Tibial artery (tissue), 4 donors: ENCODE measurements at regions not wholly inside any gene's neighbourhood (a gene's known extent, or its start where the extent isn't known, plus 50 kb on each side); places are given as distances from the start of the nearest gene placed in this dataset.

Experiments used
- DNase-seq, 2 donors: peaks; one replicate each; pipeline ENCODE4 v3.0.0-alpha.2; 2019
- H3K27ac ChIP-seq, 2 donors: fragments of 200-600 bp; sonication (generic) in 1 of 2; 1 replicate in 1 of 2; 2 replicates in 1 of 2; pipeline ENCODE4 v1.5.1; 2018 to 2019; ENCODE audit warnings: mild to moderate bottlenecking in 1 of 2
- H3K27me3 ChIP-seq, 2 donors: fragments of 200-600 bp; sonication (generic) in 1 of 2; one replicate each; pipeline versions ENCODE4 v1.5.1 to v1.6.0; 2016 to 2019
- H3K36me3 ChIP-seq, 3 donors: fragments of 200-600 bp; sonication (generic) in 2 of 3; one replicate each; pipeline ENCODE4 v1.5.1; 2016 to 2019; ENCODE audit warnings: mild to moderate bottlenecking in 2 of 3
- H3K4me1 ChIP-seq, 4 donors: fragments of 200-600 bp; sonication (generic) in 2 of 4; 1 replicate in 3 of 4; 2 replicates in 1 of 4; pipeline ENCODE4 v1.5.1; 2016 to 2019
- H3K4me3 ChIP-seq, 2 donors: fragments of 200-600 bp; sonication (generic) in 1 of 2; 1 replicate in 1 of 2; 2 replicates in 1 of 2; pipeline ENCODE4 v1.5.1; 2018 to 2019; ENCODE audit warnings: mild to moderate bottlenecking in 2 of 2
- H3K9me3 ChIP-seq, 3 donors: fragments of 200-600 bp; sonication (generic) in 1 of 3; one replicate each; pipeline ENCODE4 v1.5.1; 2016 to 2019
- intact Hi-C: fragments of 100-400 bp; cut with DNase I; formaldehyde crosslinking; loops from one replicate; pipeline ENCODE4 v1.15.0; 2023; ENCODE audit warnings: low total_unique reads
- TF ChIP-seq, protein P1 (sequence below), 2 experiments: fragments of 200-600 bp in 1 of 2; fragments of 450-650 bp in 1 of 2; IDR thresholded peaks; one replicate each; pipeline ENCODE4 v1.5.1; 2017 to 2019; ENCODE audit warnings: antibody characterized with exemption in 2 of 2, mild to moderate bottlenecking in 1 of 2, moderate library complexity in 1 of 2

DNA sequence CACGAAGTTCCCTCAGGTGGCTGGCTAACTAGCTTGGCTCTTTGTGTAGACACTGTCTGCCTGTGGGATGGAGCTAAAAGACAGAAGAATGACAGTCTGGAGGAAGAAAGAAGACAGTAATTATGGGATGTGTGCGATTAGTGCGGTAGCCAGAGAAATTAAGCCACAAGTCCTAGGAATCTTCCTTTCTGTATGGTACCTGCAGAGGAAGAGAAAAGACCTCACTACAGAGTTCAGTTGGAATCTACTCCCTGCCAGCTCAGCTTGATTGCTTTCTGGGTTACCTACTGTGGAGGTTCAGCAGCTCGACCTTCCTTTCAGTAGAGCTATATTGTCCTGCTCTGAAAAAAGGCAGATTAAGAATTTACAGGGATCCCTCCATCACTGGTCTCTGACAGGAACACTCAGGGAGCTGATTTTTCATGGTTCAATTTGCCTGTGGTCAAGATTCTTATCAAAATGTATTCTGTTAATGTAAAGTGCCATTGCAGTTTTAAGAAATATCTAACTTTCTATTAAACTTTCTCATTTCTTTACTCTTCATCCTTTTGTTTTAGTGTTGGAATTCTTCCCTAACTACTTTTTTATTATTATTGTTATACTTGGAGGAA lies 187.2 kb downstream of the CENPW start:
- intact Hi-C loops, result no loop called here
- TF ChIP-seq, protein P1, sequence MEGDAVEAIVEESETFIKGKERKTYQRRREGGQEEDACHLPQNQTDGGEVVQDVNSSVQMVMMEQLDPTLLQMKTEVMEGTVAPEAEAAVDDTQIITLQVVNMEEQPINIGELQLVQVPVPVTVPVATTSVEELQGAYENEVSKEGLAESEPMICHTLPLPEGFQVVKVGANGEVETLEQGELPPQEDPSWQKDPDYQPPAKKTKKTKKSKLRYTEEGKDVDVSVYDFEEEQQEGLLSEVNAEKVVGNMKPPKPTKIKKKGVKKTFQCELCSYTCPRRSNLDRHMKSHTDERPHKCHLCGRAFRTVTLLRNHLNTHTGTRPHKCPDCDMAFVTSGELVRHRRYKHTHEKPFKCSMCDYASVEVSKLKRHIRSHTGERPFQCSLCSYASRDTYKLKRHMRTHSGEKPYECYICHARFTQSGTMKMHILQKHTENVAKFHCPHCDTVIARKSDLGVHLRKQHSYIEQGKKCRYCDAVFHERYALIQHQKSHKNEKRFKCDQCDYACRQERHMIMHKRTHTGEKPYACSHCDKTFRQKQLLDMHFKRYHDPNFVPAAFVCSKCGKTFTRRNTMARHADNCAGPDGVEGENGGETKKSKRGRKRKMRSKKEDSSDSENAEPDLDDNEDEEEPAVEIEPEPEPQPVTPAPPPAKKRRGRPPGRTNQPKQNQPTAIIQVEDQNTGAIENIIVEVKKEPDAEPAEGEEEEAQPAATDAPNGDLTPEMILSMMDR (IDR thresholded peaks at IDR 0.05), result no peak
- H3K36me3 ChIP-seq, result no peaks in the 10 kb centered on the region
- H3K27ac ChIP-seq, result no peak overlapping the region
- H3K27me3 ChIP-seq, result no peaks in the 10 kb centered on the region
- H3K4me1 ChIP-seq, result peaks cover 0 to 18% (median 0%) of the 10 kb centered on the region in 4 donors
- H3K4me3 ChIP-seq, result no peak overlapping the region
- no peaks in the 10 kb centered on the region for H3K9me3 ChIP-seq
- no peak for DNase-seq

DNA sequence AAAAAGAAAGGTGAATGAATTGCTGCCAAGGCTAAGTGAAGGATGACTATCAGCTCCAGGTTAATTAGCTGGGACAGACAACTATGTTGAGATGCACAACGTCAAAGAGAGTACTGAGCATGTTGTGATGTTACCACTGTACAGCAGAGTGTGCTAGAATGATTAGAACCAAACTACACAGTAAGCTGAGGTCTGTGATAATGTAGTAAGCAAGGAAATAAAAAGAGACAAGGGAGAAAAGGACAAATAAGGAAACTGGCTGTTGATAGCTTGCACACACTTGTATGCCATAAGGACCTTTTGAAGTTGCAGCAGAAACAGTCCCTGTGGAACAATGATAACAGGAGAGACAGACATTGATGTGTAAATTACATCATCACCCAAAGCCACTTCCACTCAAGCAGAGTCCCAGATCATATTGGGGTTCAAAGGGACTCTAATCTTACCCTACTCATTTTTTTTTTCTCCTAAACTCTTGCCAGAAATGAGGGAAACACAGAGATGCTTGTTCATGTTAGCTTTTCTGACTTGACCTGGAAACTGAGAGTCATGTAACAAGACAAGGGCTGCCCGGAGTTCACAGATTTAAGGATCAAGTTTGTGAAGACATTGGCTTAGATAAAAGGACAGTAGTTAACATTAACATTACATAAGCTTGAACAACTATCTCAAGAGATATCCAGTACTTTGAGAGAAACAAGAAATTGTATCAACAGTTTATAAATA lies 189.9 kb downstream of the CENPW start:
- DNase-seq, result no peak
- no peak overlapping the region for H3K4me3 ChIP-seq

DNA sequence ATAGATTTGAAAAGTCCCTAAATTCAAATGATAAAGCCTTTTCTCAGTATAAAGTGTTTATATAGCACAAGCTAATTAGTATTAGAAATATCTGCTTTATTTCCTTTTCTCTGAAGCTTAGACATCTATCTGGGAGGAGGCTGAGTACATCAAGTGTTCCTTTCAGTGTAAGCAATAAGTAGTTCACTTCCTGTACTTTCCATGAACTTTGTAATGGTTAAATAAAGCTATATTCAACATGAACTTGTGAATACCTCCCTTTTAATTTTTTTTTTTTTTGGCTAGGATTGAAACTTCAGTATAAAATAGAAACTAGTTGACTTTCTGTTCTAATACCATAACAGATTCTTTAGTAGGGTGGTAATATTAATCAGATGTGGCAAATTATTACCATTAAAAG lies 190.9 kb downstream of the CENPW start:
- no peak overlapping the region for H3K27ac ChIP-seq
- TF ChIP-seq, protein P1 (IDR thresholded peaks at IDR 0.05), result no peak
- H3K4me3 ChIP-seq, result no peak overlapping the region
- no peaks in the 10 kb centered on the region for H3K36me3 ChIP-seq
- H3K4me1 ChIP-seq, result peaks cover 0 to 18% (median 0%) of the 10 kb centered on the region in 4 donors
- no peak for DNase-seq
- intact Hi-C loops, result no loop called here
- H3K27me3 ChIP-seq, result no peaks in the 10 kb centered on the region
- H3K9me3 ChIP-seq, result no peaks in the 10 kb centered on the region

More for the DNA sequence above, 189.9 kb downstream of the CENPW start:
- Histone ChIP-seq H3K27me3 (no peaks in the 10 kb centered on the region), H3K4me1 (peaks cover 0 to 18% (median 0%) of the 10 kb centered on the region in 4 donors), H3K36me3 (no peaks in the 10 kb centered on the region), H3K9me3 (no peaks in the 10 kb centered on the region), H3K27ac (no peak overlapping the region)
- TF ChIP-seq, protein P1 (IDR thresholded peaks at IDR 0.05), result no peak
- intact Hi-C loops, result no loop called here

DNA sequence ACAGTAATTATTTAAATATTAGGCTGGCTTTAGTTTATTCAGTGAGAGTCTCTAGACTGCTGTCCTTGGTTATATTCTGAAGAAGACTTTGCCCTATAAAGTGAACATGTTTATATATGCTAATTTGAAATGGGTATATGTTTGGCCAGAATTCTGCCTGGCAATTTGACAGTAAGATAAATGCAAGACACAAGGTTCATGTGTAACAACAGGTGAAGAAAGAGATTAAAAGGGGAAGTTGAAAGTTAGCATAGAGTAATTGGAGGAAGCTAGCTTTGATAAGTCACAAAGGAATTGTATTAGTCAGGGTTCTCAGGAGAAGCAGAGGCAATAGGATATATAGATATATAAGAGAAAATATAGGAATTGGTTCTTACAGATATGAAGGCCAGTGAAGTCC lies 191.4 kb downstream of the CENPW start:
- no peak overlapping the region for H3K27ac ChIP-seq

DNA sequence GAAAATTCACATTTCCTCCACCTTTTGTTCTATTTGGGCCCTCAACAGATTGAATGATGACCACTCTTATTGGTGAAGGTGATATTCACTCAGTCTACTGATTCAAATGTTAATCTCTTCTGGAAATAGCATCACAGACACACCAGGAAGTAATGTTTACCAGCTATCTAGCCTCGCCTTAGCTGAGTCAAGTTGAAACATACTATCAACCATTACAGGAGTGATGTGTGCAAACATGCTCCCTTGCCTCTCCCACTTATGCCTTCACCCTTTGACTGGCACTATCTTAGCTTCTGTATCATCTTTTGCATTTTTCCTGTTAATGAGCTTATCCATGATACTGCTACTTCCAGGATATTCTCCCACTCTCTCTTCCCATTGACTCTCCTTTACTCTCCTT lies 191.9 kb downstream of the CENPW start:
- no peak for DNase-seq
- Histone ChIP-seq H3K4me3 (no peak overlapping the region), H3K27ac (no peak overlapping the region), H3K4me1 (peaks cover 0 to 18% (median 0%) of the 10 kb centered on the region in 4 donors), H3K9me3 (no peaks in the 10 kb centered on the region), H3K27me3 (no peaks in the 10 kb centered on the region), H3K36me3 (no peaks in the 10 kb centered on the region)
- TF ChIP-seq, protein P1 (IDR thresholded peaks at IDR 0.05), result no peak
- intact Hi-C loops, result no loop called here

More for the DNA sequence above, 191.4 kb downstream of the CENPW start:
- DNase-seq, result no peak
- Histone ChIP-seq H3K9me3 (no peaks in the 10 kb centered on the region), H3K36me3 (no peaks in the 10 kb centered on the region), H3K4me3 (no peak overlapping the region), H3K27me3 (no peaks in the 10 kb centered on the region), H3K4me1 (peaks cover 0 to 18% (median 0%) of the 10 kb centered on the region in 4 donors)
- intact Hi-C loops, result no loop called here
- TF ChIP-seq, protein P1 (IDR thresholded peaks at IDR 0.05), result no peak
